Nephron (organoid): ENCODE measurements at regions not wholly inside any gene's neighbourhood (a gene's known extent, or its start where the extent isn't known, plus 50 kb on each side); places are given as distances from the start of the nearest gene placed in this dataset.

Experiments used
- H3K27ac Mint-ChIP-seq, 3 experiments: 2 replicates each; pipeline ENCODE4 v1.8.0; 2020; ENCODE audit warnings: mixed read lengths in 3 of 3, mild to moderate bottlenecking in 2 of 3, moderate library complexity in 1 of 3
- H3K27me3 Mint-ChIP-seq: 2 replicates; pipeline ENCODE4 v1.8.0; 2021; ENCODE audit warnings: low read depth, mild to moderate bottlenecking, moderate library complexity, mixed read lengths
- H3K36me3 Mint-ChIP-seq: 2 replicates; pipeline ENCODE4 v1.8.0; 2020; ENCODE audit warnings: low read depth, mixed read lengths
- H3K4me1 Mint-ChIP-seq: 2 replicates; pipeline ENCODE4 v1.8.0; 2020; ENCODE audit warnings: mixed read lengths
- H3K4me3 Mint-ChIP-seq, 3 experiments: 2 replicates each; pipeline ENCODE4 v1.8.0; 2020; ENCODE audit warnings: mild to moderate bottlenecking in 3 of 3, mixed read lengths in 3 of 3, moderate library complexity in 2 of 3
- H3K9me3 Mint-ChIP-seq: 2 replicates; pipeline ENCODE4 v1.8.0; 2020; ENCODE audit warnings: mixed read lengths
- TF ChIP-seq, protein P1 (sequence below), 3 experiments: fragments of 200-600 bp; sonication (generic); IDR thresholded peaks; one replicate each; pipeline ENCODE4 v1.5.0; 2021; ENCODE audit warnings: antibody characterized with exemption in 3 of 3; ENCODE audit not compliant: unreplicated experiment in 3 of 3

DNA sequence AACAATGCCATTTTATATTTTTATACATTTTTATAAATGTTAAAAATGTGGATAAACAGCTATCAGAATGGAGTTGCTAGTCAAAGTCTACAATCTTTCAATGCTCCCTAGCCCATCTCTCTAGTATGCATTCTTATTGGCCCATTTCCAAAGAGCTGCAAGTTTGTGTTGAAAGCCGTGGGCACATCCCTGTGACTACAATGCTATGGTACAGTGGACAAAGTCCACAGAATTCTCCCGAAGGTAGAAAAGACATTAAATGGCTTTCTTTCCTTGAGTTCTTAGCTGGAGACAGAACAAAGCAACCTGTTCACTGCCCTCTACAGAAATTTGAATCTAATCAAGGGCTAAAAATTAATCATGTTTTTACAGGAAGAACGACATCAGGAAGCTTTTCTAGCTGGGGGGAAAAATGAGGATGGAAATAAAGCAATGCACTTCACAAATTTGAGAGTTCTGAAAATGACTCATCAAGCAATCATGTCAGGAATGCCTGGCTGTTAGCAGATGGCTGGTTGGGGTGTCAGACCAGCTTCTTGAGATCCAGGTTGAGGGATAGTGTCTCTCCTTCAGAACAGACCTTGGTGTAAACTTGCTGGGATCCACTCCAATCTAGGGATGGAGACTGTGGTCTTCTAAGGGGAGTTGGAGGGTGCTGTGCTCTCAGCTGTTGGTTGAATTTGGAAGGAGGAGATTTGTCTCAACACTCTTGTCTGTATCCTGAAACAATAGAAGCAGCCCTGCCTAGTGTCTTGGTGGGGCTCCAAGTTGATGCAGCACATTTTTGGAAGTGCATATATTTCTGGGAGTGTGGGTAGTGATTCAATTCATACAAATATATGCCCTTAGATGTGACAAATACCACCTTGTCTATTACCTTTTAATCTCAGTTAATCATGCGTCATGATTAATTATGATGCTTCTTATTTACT lies 143.4 kb upstream of the PHACTR1 start:
- Mint-ChIP-seq H3K27me3 (no peaks in the 10 kb centered on the region), H3K9me3 (no peaks in the 10 kb centered on the region)
- TF ChIP-seq, protein P1, sequence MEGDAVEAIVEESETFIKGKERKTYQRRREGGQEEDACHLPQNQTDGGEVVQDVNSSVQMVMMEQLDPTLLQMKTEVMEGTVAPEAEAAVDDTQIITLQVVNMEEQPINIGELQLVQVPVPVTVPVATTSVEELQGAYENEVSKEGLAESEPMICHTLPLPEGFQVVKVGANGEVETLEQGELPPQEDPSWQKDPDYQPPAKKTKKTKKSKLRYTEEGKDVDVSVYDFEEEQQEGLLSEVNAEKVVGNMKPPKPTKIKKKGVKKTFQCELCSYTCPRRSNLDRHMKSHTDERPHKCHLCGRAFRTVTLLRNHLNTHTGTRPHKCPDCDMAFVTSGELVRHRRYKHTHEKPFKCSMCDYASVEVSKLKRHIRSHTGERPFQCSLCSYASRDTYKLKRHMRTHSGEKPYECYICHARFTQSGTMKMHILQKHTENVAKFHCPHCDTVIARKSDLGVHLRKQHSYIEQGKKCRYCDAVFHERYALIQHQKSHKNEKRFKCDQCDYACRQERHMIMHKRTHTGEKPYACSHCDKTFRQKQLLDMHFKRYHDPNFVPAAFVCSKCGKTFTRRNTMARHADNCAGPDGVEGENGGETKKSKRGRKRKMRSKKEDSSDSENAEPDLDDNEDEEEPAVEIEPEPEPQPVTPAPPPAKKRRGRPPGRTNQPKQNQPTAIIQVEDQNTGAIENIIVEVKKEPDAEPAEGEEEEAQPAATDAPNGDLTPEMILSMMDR (IDR thresholded peaks at IDR 0.05; ENCODE audit: unreplicated experiment in 3 of 3), result no peak

DNA sequence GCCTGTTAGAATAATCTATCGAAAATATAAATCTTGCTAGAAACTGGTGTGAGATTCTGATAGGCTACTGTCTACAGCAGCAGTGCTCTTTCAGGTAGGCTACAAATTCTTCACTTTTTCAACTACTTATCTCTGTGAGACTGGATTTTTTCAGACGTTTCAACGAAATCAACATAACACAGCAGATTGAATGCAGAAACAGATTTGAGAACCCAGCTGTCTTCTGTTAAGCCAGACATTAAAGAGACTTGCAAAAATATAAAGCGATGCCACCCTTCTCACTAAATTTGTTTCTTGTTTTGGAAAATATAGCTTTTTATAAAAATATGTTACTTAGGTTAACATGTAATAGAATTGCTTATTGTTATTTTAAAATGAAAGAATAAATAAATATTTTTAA lies 140.6 kb upstream of the PHACTR1 start:
- Mint-ChIP-seq H3K36me3 (no peaks in the 10 kb centered on the region), H3K9me3 (no peaks in the 10 kb centered on the region), H3K27me3 (no peaks in the 10 kb centered on the region), H3K4me1 (peaks cover 12% of the 10 kb centered on the region), H3K4me3 (no peak overlapping the region), H3K27ac (no peak overlapping the region)
- TF ChIP-seq, protein P1 (IDR thresholded peaks at IDR 0.05; ENCODE audit: unreplicated experiment in 3 of 3), result no peak

More for the DNA sequence above, 143.4 kb upstream of the PHACTR1 start:
- H3K4me1 Mint-ChIP-seq, result peaks cover 23% of the 10 kb centered on the region
- no peaks in the 10 kb centered on the region for H3K36me3 Mint-ChIP-seq
- peak overlapping the region in 2 of 3 experiments; percentile 66 to 80 for H3K27ac Mint-ChIP-seq
- H3K4me3 Mint-ChIP-seq, result no peak overlapping the region

DNA sequence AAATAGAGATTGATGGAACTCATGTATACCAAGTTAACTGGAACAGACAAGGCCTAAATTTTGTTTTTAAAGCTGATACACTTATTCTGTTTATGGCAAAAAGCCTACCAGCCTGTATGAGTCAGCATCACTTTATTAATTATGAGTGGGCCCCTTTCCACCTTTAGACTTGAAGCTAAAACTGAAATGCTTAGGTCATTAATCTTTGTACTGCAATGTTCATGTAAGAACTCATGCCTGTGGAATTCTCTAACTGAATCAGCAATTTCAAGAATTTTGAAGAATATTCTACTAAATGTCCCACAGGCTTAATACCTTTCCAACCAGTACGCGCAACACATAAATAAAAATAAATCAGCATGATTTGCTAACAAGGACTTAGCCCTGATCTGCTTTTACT lies 140.2 kb upstream of the PHACTR1 start:
- no peaks in the 10 kb centered on the region for H3K36me3 Mint-ChIP-seq
- H3K27ac Mint-ChIP-seq, result no peak overlapping the region
- no peaks in the 10 kb centered on the region for H3K9me3 Mint-ChIP-seq
- H3K4me3 Mint-ChIP-seq, result no peak overlapping the region
- TF ChIP-seq, protein P1 (IDR thresholded peaks at IDR 0.05; ENCODE audit: unreplicated experiment in 3 of 3), result no peak
- H3K27me3 Mint-ChIP-seq, result no peaks in the 10 kb centered on the region
- peaks cover 12% of the 10 kb centered on the region for H3K4me1 Mint-ChIP-seq

DNA sequence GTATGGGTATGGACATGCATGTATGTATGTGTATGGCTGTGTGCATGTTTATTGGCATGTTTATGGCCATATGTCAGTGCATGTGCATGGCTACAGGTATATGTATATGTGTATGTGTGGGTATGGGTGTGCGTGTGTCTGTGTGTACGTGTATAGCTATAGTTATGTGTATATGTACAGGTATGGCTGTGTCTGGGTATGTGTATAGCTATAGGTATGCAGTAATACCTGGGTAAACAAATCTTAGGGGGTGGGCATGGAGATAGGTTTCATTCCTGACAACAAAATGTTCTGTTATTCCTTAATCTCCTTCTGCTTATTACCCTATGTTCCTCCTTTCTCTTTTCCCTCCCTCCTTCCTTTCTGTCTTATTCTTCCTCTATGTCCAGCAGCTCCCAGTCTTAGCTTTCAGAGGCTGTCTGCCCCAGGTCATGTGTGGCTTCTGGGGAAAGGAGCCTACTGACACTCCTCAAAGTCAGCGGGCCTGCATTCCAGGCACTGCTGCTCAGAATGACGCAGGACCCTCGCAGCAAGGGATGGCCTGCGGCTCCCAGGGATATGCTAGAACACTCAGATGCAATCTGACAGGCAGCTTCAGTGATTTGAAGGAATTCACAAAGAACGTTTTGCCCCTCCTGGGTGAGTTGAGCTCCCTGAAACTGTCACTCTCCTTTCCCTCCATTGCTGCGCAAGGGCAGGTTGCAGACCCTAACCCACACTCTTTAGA lies 139.3 kb upstream of the PHACTR1 start:
- Mint-ChIP-seq H3K36me3 (no peaks in the 10 kb centered on the region), H3K27ac (peak overlapping the region in 1 of 3 experiments; percentile 60), H3K4me1 (peaks cover 12% of the 10 kb centered on the region), H3K9me3 (no peaks in the 10 kb centered on the region), H3K4me3 (no peak overlapping the region), H3K27me3 (no peaks in the 10 kb centered on the region)
- TF ChIP-seq, protein P1 (IDR thresholded peaks at IDR 0.05; ENCODE audit: unreplicated experiment in 3 of 3), result no peak

DNA sequence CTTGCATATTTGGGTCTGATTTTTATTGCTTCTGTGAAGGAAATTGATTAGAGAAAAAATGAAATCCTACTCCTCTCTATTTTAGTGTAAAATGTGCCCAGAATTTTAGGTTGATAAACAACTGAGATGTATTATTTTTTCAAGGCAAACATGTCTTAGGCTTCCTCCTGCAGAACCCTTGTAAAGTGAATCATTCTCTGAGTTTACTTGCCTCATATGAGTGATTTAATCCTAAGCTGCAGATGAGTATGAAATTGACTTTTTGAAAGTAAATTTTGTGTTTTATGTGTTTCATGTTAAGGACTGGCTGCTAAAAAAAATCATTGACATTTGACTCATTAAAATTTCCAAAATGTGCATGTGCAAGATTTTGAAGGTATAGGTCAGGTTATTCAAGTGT lies 138.5 kb upstream of the PHACTR1 start:
- peaks cover 12% of the 10 kb centered on the region for H3K4me1 Mint-ChIP-seq
- H3K9me3 Mint-ChIP-seq, result no peaks in the 10 kb centered on the region
- TF ChIP-seq, protein P1 (IDR thresholded peaks at IDR 0.05; ENCODE audit: unreplicated experiment in 3 of 3), result no peak
- no peak overlapping the region for H3K4me3 Mint-ChIP-seq
- H3K27ac Mint-ChIP-seq, result no peak overlapping the region
- no peaks in the 10 kb centered on the region for H3K36me3 Mint-ChIP-seq
- H3K27me3 Mint-ChIP-seq, result no peaks in the 10 kb centered on the region
